H9 (cell line): ENCODE measurements at regions not wholly inside any gene's neighbourhood (a gene's known extent, or its start where the extent isn't known, plus 50 kb on each side); places are given as distances from the start of the nearest gene placed in this dataset.

ENCODE experiments used
- DNase-seq: peaks from one replicate; pipeline ENCODE4 v3.0.0-alpha.2; 2017
- H2AFZ ChIP-seq: one replicate; pipeline ENCODE4 v1.6.1; 2013; ENCODE audit warnings: mild to moderate bottlenecking, low read length, control low read depth, moderate library complexity
- H2AK5ac ChIP-seq: 2 replicates; pipeline ENCODE4 v1.6.1; 2013; ENCODE audit warnings: low read length, control low read depth, mixed read lengths; ENCODE audit not compliant: insufficient read length
- H2BK120ac ChIP-seq: one replicate; pipeline ENCODE4 v1.6.1; 2013; ENCODE audit warnings: low read depth, mild to moderate bottlenecking, low read length, control low read depth, inconsistent platforms; ENCODE audit not compliant: poor library complexity, severe bottlenecking
- H2BK12ac ChIP-seq: 2 replicates; pipeline ENCODE4 v1.6.1; 2013; ENCODE audit warnings: low read length, control low read depth, mixed read lengths, low read depth; ENCODE audit not compliant: insufficient read length
- H2BK15ac ChIP-seq: 2 replicates; pipeline ENCODE4 v1.6.1; 2013; ENCODE audit warnings: low read depth, low read length, control low read depth
- H2BK20ac ChIP-seq: one replicate; pipeline ENCODE4 v1.6.1; 2013; ENCODE audit warnings: low read depth, mild to moderate bottlenecking, low read length, control low read depth, inconsistent platforms; ENCODE audit not compliant: poor library complexity, severe bottlenecking
- H2BK5ac ChIP-seq: 2 replicates; pipeline ENCODE4 v1.6.1; 2013; ENCODE audit warnings: low read length, control low read depth, mixed read lengths; ENCODE audit not compliant: insufficient read length
- H3K14ac ChIP-seq: 2 replicates; pipeline ENCODE4 v1.6.1; 2013; ENCODE audit warnings: low read length, control low read depth; ENCODE audit not compliant: insufficient read depth
- H3K18ac ChIP-seq: 2 replicates; pipeline ENCODE4 v1.6.1; 2013; ENCODE audit warnings: low read depth, mild to moderate bottlenecking, mixed read lengths, low read length, control low read depth; ENCODE audit not compliant: insufficient read length
- H3K23ac ChIP-seq: 2 replicates; pipeline ENCODE4 v1.6.1; 2013; ENCODE audit warnings: low read length, control low read depth, mixed read lengths, low read depth; ENCODE audit not compliant: insufficient read length
- H3K23me2 ChIP-seq: 2 replicates; pipeline ENCODE4 v1.6.1; 2013; ENCODE audit warnings: low read depth, mild to moderate bottlenecking, mixed read lengths, low read length, control low read depth; ENCODE audit not compliant: insufficient read length, poor library complexity, severe bottlenecking
- H3K27ac ChIP-seq: 2 replicates; pipeline ENCODE4 v1.5.1; 2013; ENCODE audit warnings: low read length, control low read depth, mixed read lengths, low read depth; ENCODE audit not compliant: insufficient read length
- H3K27me3 ChIP-seq: 2 replicates; pipeline ENCODE4 v1.6.1; 2013; ENCODE audit warnings: low read length, control low read depth, inconsistent platforms; ENCODE audit not compliant: insufficient read depth
- H3K4ac ChIP-seq: 2 replicates; pipeline ENCODE4 v1.6.1; 2013; ENCODE audit warnings: low read depth, mild to moderate bottlenecking, control low read depth, inconsistent platforms, low read length, moderate library complexity
- H3K4me1 ChIP-seq: 2 replicates; pipeline ENCODE4 v1.6.1; 2013; ENCODE audit warnings: low read length, control low read depth, inconsistent platforms; ENCODE audit not compliant: insufficient read depth
- H3K4me2 ChIP-seq: 2 replicates; pipeline ENCODE4 v1.6.1; 2013; ENCODE audit warnings: low read length, control low read depth, mixed read lengths; ENCODE audit not compliant: insufficient read length, insufficient read depth
- H3K56ac ChIP-seq: 2 replicates; pipeline ENCODE4 v1.6.1; 2013; ENCODE audit warnings: low read depth, mild to moderate bottlenecking, mixed read lengths, low read length, control low read depth; ENCODE audit not compliant: insufficient read length
- H3K79me1 ChIP-seq: 2 replicates; pipeline ENCODE4 v1.6.1; 2013; ENCODE audit warnings: low read depth, mild to moderate bottlenecking, moderate library complexity, low read length, control low read depth, inconsistent platforms; ENCODE audit not compliant: insufficient read depth, poor library complexity, severe bottlenecking
- H3K79me2 ChIP-seq: 2 replicates; pipeline ENCODE4 v1.6.1; 2013; ENCODE audit warnings: low read length, control low read depth, inconsistent platforms; ENCODE audit not compliant: insufficient read depth
- H3K9ac ChIP-seq: 2 replicates; pipeline ENCODE4 v1.6.1; 2013; ENCODE audit warnings: low read length, control low read depth, mixed read lengths; ENCODE audit not compliant: insufficient read length; ENCODE audit errors: extremely low read depth
- H3K9me3 ChIP-seq: one replicate; pipeline ENCODE4 v1.6.1; 2013; ENCODE audit warnings: low read depth, low read length, inconsistent platforms; ENCODE audit not compliant: control insufficient read depth
- H3T11ph ChIP-seq: one replicate; pipeline ENCODE4 v1.6.1; 2013; ENCODE audit warnings: mild to moderate bottlenecking, low read length, control low read depth, inconsistent platforms
- H4K20me1 ChIP-seq: one replicate; pipeline ENCODE4 v1.6.1; 2013; ENCODE audit not compliant: control insufficient read depth, insufficient read length, insufficient read depth
- H4K5ac ChIP-seq: 2 replicates; pipeline ENCODE4 v1.6.1; 2013; ENCODE audit warnings: low read depth, mild to moderate bottlenecking, mixed read lengths, low read length, control low read depth; ENCODE audit not compliant: insufficient read length
- H4K8ac ChIP-seq: replicated peaks from 2 replicates; pipeline ENCODE4 v1.6.1; 2013; ENCODE audit warnings: low read length, control low read depth, mixed read lengths, low read depth; ENCODE audit not compliant: insufficient read length
- H4K91ac ChIP-seq: 2 replicates; pipeline ENCODE4 v1.6.1; 2013; ENCODE audit warnings: low read depth, mild to moderate bottlenecking, moderate library complexity, mixed read lengths, low read length, control low read depth; ENCODE audit not compliant: insufficient read length
- H3K27ac Mint-ChIP-seq, 3 experiments: 2 replicates in 2 of 3; 3 replicates in 1 of 3; pipeline ENCODE4 v1.8.0; 2020 to 2021; ENCODE audit warnings: mixed read lengths in 3 of 3, mild to moderate bottlenecking in 1 of 3, moderate library complexity in 1 of 3
- H3K27me3 Mint-ChIP-seq: 2 replicates; pipeline ENCODE4 v1.8.0; 2021; ENCODE audit warnings: low read depth, mild to moderate bottlenecking, moderate library complexity, mixed read lengths
- H3K36me3 Mint-ChIP-seq, 3 experiments: 2 replicates in 2 of 3; 3 replicates in 1 of 3; pipeline ENCODE4 v1.8.0; 2020 to 2021; ENCODE audit warnings: low read depth in 3 of 3, mixed read lengths in 3 of 3; ENCODE audit not compliant: insufficient read depth in 1 of 3
- H3K4me1 Mint-ChIP-seq, 2 experiments: 2 replicates each; pipeline ENCODE4 v1.8.0; 2020; ENCODE audit warnings: mixed read lengths in 2 of 2
- H3K4me3 Mint-ChIP-seq, 2 experiments: 2 replicates in 1 of 2; 3 replicates in 1 of 2; pipeline ENCODE4 v1.8.0; 2020 to 2021; ENCODE audit warnings: mild to moderate bottlenecking in 2 of 2, mixed read lengths in 2 of 2, moderate library complexity in 1 of 2
- H3K9me3 Mint-ChIP-seq, 2 experiments: 2 replicates in 1 of 2; 3 replicates in 1 of 2; pipeline ENCODE4 v1.8.0; 2020; ENCODE audit warnings: mild to moderate bottlenecking in 2 of 2, mixed read lengths in 2 of 2, moderate library complexity in 1 of 2
- CTCF ChIP-seq: fragments of 200-600 bp; sonication (generic); conservative IDR thresholded peaks from 3 replicates; pipeline ENCODE4 v1.8.0; 2021; ENCODE audit warnings: antibody characterized with exemption, mild to moderate bottlenecking
- WGBS: extraction: QIAGEN DNeasy Blood & Tissue Kit; methylation state at CpG from one replicate; pipeline ENCODE4 v1.1.7; 2013; ENCODE audit warnings: missing lambda C conversion rate, low lambda C conversion rate, mixed read lengths; ENCODE audit not compliant: insufficient read length; ENCODE audit errors: extremely low coverage; 5-methylcytosine and 5-hydroxymethylcytosine counted together

- Histone ChIP-seq H2BK15ac (no peak overlapping the region), H4K8ac (no peak overlapping the region), H3K79me2 (no peaks in the 10 kb centered on the region), H3K9ac (no peak overlapping the region), H2BK20ac (no peak overlapping the region), H3K14ac (no peak overlapping the region), H3K27ac (no peak overlapping the region), H2AFZ (no peak overlapping the region), H3K9me3 (no peaks in the 10 kb centered on the region), H3K18ac (no peak overlapping the region), H3K79me1 (no peaks in the 10 kb centered on the region), H3K27me3 (no peaks in the 10 kb centered on the region), H2BK12ac (no peak overlapping the region), H3T11ph (no peak overlapping the region), H2AK5ac (no peak overlapping the region), H4K5ac (no peak overlapping the region), H3K56ac (no peak overlapping the region), H3K4me1 (no peaks in the 10 kb centered on the region), H2BK120ac (no peak overlapping the region), H4K91ac (no peak overlapping the region), H3K23me2 (no peaks in the 10 kb centered on the region), H3K4me2 (no peak overlapping the region), H3K4ac (no peak overlapping the region), H3K23ac (no peak overlapping the region), H2BK5ac (no peak overlapping the region), H4K20me1 (no peaks in the 10 kb centered on the region)
- Mint-ChIP-seq H3K27me3 (no peaks in the 10 kb centered on the region), H3K4me1 (no peaks in the 10 kb centered on the region), H3K9me3 (peaks cover 2 to 3% of the 10 kb centered on the region in 2 experiments; a peak in 3 of 5 replicates), H3K27ac (no peak overlapping the region), H3K36me3 (0 out of 7 replicates have a peak, but pooled peaks cover 0 to 4% (median 0%) of the 10 kb centered on the region in 3 experiments), H3K4me3 (no peak overlapping the region)
- no peak for TF ChIP-seq CTCF
- no peak for DNase-seq
- WGBS = no CpG with 5 or more reads among the region's 1 CpG
Measured at GRCh38 chr4:146004730-146005129, 66.1 kb upstream of the ZNF827 start.
